T-helper 1 cell treated with Interleukin-12 subunit alpha and Interleukin-12 subunit beta and Interleukin-4 antibody, amounts not matched to agents 30 μg/mL and 1 μg/mL, for 36 hours (primary cell): ENCODE measurements at regions not wholly inside any gene's neighbourhood (a gene's known extent, or its start where the extent isn't known, plus 50 kb on each side); places are given as distances from the start of the nearest gene placed in this dataset.

ENCODE experiments used
- H3K27ac Mint-ChIP-seq: one replicate; pipeline ENCODE4 v1.8.0; 2021; ENCODE audit warnings: mild to moderate bottlenecking, mixed read lengths
- H3K27me3 Mint-ChIP-seq: one replicate; pipeline ENCODE4 v1.8.0; 2021; ENCODE audit warnings: low read depth, mixed read lengths
- H3K36me3 Mint-ChIP-seq: one replicate; pipeline ENCODE4 v1.8.0; 2021; ENCODE audit warnings: low read depth, mixed read lengths
- H3K4me1 Mint-ChIP-seq: one replicate; pipeline ENCODE4 v1.8.0; 2021; ENCODE audit warnings: low read depth, mixed read lengths
- H3K4me3 Mint-ChIP-seq: one replicate; pipeline ENCODE4 v1.8.0; 2021; ENCODE audit warnings: mild to moderate bottlenecking, moderate library complexity, mixed read lengths
- H3K9me3 Mint-ChIP-seq: one replicate; pipeline ENCODE4 v1.8.0; 2021; ENCODE audit warnings: mixed read lengths

GRCh38 chr3:13708871-13709595 is 160.1 kb downstream of the FBLN2 start:
- no peak overlapping the region for H3K27ac Mint-ChIP-seq
- no peaks in the 10 kb centered on the region for H3K4me1 Mint-ChIP-seq
- H3K27me3 Mint-ChIP-seq: no peaks in the 10 kb centered on the region
- H3K9me3 Mint-ChIP-seq: peaks cover 80% of the 10 kb centered on the region
- H3K4me3 Mint-ChIP-seq: no peak overlapping the region
- H3K36me3 Mint-ChIP-seq: no peaks in the 10 kb centered on the region

GRCh38 chr3:13708301-13708700 is 159.4 kb downstream of the FBLN2 start:
- Mint-ChIP-seq H3K9me3 (peaks cover 78% of the 10 kb centered on the region), H3K27me3 (no peaks in the 10 kb centered on the region), H3K27ac (no peak overlapping the region), H3K4me1 (no peaks in the 10 kb centered on the region), H3K4me3 (no peak overlapping the region), H3K36me3 (no peaks in the 10 kb centered on the region)

- peaks cover 79% of the 10 kb centered on the region for H3K9me3 Mint-ChIP-seq
- H3K4me3 Mint-ChIP-seq: no peak overlapping the region
- H3K36me3 Mint-ChIP-seq: no peaks in the 10 kb centered on the region
- H3K27me3 Mint-ChIP-seq: no peaks in the 10 kb centered on the region
- no peak overlapping the region for H3K27ac Mint-ChIP-seq
- H3K4me1 Mint-ChIP-seq: no peaks in the 10 kb centered on the region
Measured at GRCh38 chr3:13707456-13707855, 158.5 kb downstream of the FBLN2 start.

- peaks cover 73% of the 10 kb centered on the region for H3K9me3 Mint-ChIP-seq
- no peak overlapping the region for H3K4me3 Mint-ChIP-seq
- H3K27me3 Mint-ChIP-seq: no peaks in the 10 kb centered on the region
Measured at GRCh38 chr3:13706886-13707285, 158.0 kb downstream of the FBLN2 start.

GRCh38 chr3:13706451-13706850 is 157.5 kb downstream of the FBLN2 start:
- H3K4me3 Mint-ChIP-seq: no peak overlapping the region
- H3K27me3 Mint-ChIP-seq: no peaks in the 10 kb centered on the region
- no peaks in the 10 kb centered on the region for H3K4me1 Mint-ChIP-seq
- no peaks in the 10 kb centered on the region for H3K36me3 Mint-ChIP-seq
- no peak overlapping the region for H3K27ac Mint-ChIP-seq
- peaks cover 70% of the 10 kb centered on the region for H3K9me3 Mint-ChIP-seq

More at GRCh38 chr3:13706886-13707285, 158.0 kb downstream of the FBLN2 start:
- H3K4me1 Mint-ChIP-seq: no peaks in the 10 kb centered on the region
- H3K27ac Mint-ChIP-seq: no peak overlapping the region
- H3K36me3 Mint-ChIP-seq: no peaks in the 10 kb centered on the region

GRCh38 chr3:13705702-13706280 is 156.9 kb downstream of the FBLN2 start:
- Mint-ChIP-seq H3K4me3 (no peak overlapping the region), H3K27me3 (no peaks in the 10 kb centered on the region), H3K4me1 (no peaks in the 10 kb centered on the region), H3K27ac (no peak overlapping the region), H3K36me3 (no peaks in the 10 kb centered on the region), H3K9me3 (peaks cover 63% of the 10 kb centered on the region)

- Mint-ChIP-seq H3K9me3 (peaks cover 56% of the 10 kb centered on the region), H3K4me1 (no peaks in the 10 kb centered on the region), H3K27ac (no peak overlapping the region), H3K4me3 (no peak overlapping the region), H3K36me3 (no peaks in the 10 kb centered on the region), H3K27me3 (no peaks in the 10 kb centered on the region)
Measured at GRCh38 chr3:13705051-13705450, 156.1 kb downstream of the FBLN2 start.

- H3K36me3 Mint-ChIP-seq: no peaks in the 10 kb centered on the region
- no peak overlapping the region for H3K27ac Mint-ChIP-seq
- H3K27me3 Mint-ChIP-seq: no peaks in the 10 kb centered on the region
Measured at GRCh38 chr3:13704174-13704573, 155.2 kb downstream of the FBLN2 start.

GRCh38 chr3:13703071-13703470 is 154.1 kb downstream of the FBLN2 start:
- Mint-ChIP-seq H3K9me3 (peaks cover 42% of the 10 kb centered on the region), H3K4me1 (no peaks in the 10 kb centered on the region), H3K36me3 (no peaks in the 10 kb centered on the region), H3K27me3 (no peaks in the 10 kb centered on the region), H3K27ac (no peak overlapping the region), H3K4me3 (no peak overlapping the region)

More at GRCh38 chr3:13704174-13704573, 155.2 kb downstream of the FBLN2 start:
- Mint-ChIP-seq H3K9me3 (peaks cover 49% of the 10 kb centered on the region), H3K4me3 (no peak overlapping the region), H3K4me1 (no peaks in the 10 kb centered on the region)

- H3K4me1 Mint-ChIP-seq: no peaks in the 10 kb centered on the region
- H3K36me3 Mint-ChIP-seq: no peaks in the 10 kb centered on the region
- no peak overlapping the region for H3K27ac Mint-ChIP-seq
- H3K4me3 Mint-ChIP-seq: no peak overlapping the region
- H3K9me3 Mint-ChIP-seq: peaks cover 40% of the 10 kb centered on the region
- no peaks in the 10 kb centered on the region for H3K27me3 Mint-ChIP-seq
Measured at GRCh38 chr3:13702286-13702685, 153.4 kb downstream of the FBLN2 start.

- Mint-ChIP-seq H3K4me3 (no peak overlapping the region), H3K4me1 (no peaks in the 10 kb centered on the region), H3K9me3 (peaks cover 30% of the 10 kb centered on the region), H3K27ac (no peak overlapping the region), H3K27me3 (no peaks in the 10 kb centered on the region), H3K36me3 (no peaks in the 10 kb centered on the region)
Measured at GRCh38 chr3:13700889-13701288, 152.0 kb downstream of the FBLN2 start.

- H3K27me3 Mint-ChIP-seq: no peaks in the 10 kb centered on the region
- no peaks in the 10 kb centered on the region for H3K36me3 Mint-ChIP-seq
- H3K4me1 Mint-ChIP-seq: no peaks in the 10 kb centered on the region
- no peak overlapping the region for H3K4me3 Mint-ChIP-seq
- no peak overlapping the region for H3K27ac Mint-ChIP-seq
- peaks cover 25% of the 10 kb centered on the region for H3K9me3 Mint-ChIP-seq
Measured at GRCh38 chr3:13700362-13700761, 151.4 kb downstream of the FBLN2 start.

- H3K4me1 Mint-ChIP-seq: no peaks in the 10 kb centered on the region
- no peak overlapping the region for H3K27ac Mint-ChIP-seq
- no peak overlapping the region for H3K4me3 Mint-ChIP-seq
- no peaks in the 10 kb centered on the region for H3K9me3 Mint-ChIP-seq
- no peaks in the 10 kb centered on the region for H3K27me3 Mint-ChIP-seq
- no peaks in the 10 kb centered on the region for H3K36me3 Mint-ChIP-seq
Measured at GRCh38 chr3:13696699-13697098, 147.8 kb downstream of the FBLN2 start.

- no peaks in the 10 kb centered on the region for H3K36me3 Mint-ChIP-seq
- H3K27me3 Mint-ChIP-seq: no peaks in the 10 kb centered on the region
- no peak overlapping the region for H3K27ac Mint-ChIP-seq
- no peaks in the 10 kb centered on the region for H3K4me1 Mint-ChIP-seq
- no peaks in the 10 kb centered on the region for H3K9me3 Mint-ChIP-seq
- no peak overlapping the region for H3K4me3 Mint-ChIP-seq
Measured at GRCh38 chr3:13693441-13693840, 144.5 kb downstream of the FBLN2 start.

- Mint-ChIP-seq H3K36me3 (no peaks in the 10 kb centered on the region), H3K4me1 (no peaks in the 10 kb centered on the region), H3K4me3 (no peak overlapping the region), H3K9me3 (no peaks in the 10 kb centered on the region), H3K27ac (no peak overlapping the region), H3K27me3 (no peaks in the 10 kb centered on the region)
Measured at GRCh38 chr3:13690636-13691035, 141.7 kb downstream of the FBLN2 start.
